DMS153 treated with DMSO at 0.1 percent for 48 hours (cell line): ENCODE measurements at regions not wholly inside any gene's neighbourhood (a gene's known extent, or its start where the extent isn't known, plus 50 kb on each side); places are given as distances from the start of the nearest gene placed in this dataset.
"Not testable (repeated sequence)": the region's sequence is repeated elsewhere in the genome, so short reads cannot be mapped to it uniquely, and the experiment has no call there.

Experiments used
- DNase-seq: peaks from one replicate; lab custom pipeline; 2025; ENCODE audit not compliant: unreplicated experiment; lab: John Stamatoyannopoulos, UW

DNA sequence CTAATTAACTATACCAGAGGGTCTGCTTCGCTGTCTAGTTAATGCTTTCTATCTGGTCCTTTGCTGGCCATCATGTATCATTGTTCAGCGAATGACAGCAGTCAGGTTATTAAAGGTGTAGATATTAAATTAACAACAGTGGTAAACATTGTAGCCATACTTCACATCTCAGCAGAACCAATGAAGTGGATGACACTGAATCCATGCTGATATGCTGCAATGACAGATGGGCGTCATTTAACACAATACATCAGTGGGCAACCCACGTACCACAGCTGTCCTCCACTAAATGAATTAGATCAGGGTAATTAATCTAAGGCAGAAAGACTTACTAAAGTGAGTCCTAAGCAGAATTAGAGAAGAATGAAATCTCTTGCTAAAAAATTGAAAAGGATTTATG lies 767.2 kb downstream of the NXPH1 start:
- no peak for DNase-seq

DNA sequence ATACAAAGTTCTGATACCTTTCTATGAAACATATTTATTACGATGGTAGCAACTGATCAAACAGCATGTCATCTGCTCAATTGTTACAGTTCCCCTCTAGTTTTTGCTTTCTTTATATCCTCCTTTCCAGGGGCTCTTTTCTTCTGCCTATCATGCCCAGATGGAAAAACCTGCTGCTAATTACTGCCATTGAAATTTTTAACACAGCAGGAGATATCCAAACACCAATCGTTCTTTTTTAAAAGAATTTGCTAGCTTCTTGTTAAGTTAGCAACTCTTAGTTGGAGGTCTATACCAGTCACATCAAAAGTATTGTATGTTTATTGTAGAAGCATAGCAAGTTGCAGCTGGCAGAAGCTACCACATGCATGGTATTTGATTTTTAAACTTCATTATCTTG lies 768.5 kb downstream of the NXPH1 start:
- DNase-seq, result no peak

GRCh38 chr7:9204571-9204970 lies 771.2 kb downstream of the NXPH1 start:
- no peak for DNase-seq

DNA sequence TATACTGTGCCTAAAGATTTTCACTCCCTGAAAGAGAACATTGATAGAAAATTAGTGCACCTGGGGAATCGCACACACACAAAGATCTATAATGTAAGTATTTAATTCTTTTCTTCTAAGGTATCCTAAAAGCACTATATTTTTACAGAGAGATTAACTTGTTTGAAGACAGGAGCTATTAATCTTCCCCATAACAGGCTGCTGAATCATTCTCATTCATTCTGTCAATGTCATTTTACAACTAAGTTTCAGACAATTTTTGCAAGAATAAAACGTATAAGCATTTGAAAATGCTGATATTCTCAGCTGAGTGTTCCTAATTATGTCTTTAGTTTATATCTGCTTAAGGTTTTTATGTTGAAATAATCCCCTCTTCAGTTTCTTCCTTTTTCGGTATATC lies 776.7 kb downstream of the NXPH1 start:
- no peak for DNase-seq

DNA sequence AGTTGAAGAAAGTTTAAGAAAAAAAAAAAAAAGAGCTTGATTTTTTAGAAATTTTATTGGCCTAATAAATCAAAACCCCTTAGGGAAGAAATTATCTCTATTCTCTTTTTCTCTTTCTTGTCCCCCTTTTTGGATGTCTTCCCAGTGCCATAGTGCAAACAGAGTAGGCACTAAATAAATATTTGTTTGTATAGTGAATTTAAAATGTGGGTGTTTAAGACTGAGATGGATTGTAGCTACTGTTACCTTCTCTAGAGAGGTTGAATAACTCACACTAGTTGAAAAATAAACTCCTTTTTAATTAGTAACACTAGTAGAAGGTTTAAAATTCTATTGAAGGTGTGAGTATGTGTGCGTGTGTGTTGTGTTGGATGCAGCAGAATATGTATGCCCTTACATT lies 783.8 kb downstream of the NXPH1 start:
- DNase-seq, result peak; percentile 27

DNA sequence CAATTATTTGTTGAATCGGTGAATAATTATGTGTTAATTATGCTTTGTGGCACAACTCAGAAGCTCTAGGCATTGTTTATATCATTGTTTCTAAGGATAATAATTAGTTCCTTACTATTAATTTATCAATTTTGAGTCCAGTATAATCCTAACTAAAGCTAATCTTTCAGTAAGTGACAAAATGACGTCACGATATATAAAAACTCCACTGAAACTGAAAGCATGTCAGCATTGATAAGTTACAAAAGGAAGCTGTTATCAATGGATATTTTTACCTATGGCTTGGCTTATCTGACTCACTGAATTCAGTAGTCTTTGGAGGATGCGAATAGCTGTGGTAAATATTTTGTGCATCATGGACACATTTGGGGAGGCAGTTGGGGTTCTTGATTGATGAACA lies 793.1 kb downstream of the NXPH1 start:
- no peak for DNase-seq

DNA sequence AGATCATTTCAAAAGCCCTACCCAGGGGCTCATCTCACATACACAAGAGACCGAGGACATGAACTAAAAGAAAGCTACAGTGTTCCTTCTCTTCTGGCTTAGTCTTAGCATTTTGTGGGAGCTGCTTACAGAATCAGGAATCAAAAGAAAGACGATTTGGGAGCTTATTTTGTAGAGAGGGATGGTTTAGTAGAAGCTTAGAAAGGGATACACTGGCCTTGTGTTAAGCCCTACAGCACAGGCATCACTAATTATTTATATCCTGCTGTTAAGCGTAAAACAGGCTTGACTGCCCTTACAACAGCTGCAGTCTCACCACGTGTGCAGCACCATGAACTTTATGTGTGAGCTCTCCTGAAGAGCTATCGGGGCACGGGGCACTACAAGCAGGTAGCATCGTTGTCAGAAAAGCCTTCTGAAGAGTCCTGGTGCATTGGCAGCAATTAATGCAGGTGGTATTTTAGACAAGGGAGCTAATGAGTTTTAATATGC lies 798.3 kb downstream of the NXPH1 start:
- peak; percentile 48 for DNase-seq

DNA sequence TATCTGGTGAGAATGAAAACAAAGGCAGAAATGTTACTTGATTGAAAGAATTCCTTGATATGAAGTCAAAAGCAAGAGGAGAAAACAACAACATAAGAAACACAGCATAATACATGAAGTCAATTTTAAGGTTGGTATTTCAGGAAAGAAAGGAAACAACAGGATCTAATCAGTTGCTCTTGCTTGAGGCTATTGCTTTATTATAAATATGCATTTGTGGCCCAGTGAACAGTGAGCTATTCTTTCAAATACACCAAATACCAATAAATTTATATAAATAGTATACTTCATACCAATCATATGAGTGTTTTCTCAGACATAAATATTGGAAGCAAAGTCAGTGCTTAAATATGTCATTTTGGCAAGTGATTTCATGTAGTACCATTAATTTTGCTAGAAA lies 806.6 kb downstream of the NXPH1 start:
- no peak for DNase-seq

DNA sequence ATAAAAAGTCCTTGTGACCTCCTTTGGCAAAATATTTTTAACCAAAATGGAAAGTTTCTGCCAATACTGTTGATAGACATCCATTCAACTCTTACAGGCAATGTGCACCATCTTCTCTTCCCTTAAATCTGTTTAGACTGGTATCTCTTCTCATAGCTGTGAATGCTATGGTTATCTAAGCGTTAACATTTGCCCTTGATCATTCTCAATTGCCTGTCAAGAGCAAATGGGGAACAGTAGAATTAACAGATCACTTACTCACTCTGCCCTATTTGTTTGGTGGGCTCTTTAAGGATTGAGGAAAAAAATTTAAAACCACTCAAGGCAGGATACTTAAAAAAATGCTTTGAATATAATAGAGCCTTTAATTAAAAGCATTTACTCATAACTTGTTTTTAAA lies 808.4 kb downstream of the NXPH1 start:
- no peak for DNase-seq

DNA sequence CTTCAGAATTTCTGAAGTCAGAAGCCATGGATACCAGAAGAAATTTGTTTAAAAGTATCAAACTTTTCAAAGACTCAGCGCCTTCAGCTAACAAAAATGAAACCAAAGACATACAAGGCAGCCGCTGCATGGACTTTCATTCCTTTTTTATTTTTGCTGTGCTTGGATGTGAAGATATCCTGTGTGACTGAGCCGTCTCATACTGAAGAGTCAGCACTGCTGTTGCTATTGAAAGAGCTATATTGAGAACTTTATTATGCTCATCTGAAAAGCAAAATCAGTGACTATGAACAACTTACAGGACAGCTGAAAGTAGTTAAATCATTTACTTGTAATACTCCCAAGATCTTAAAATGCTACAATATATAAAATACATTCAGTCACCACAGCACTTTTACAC lies 809.2 kb downstream of the NXPH1 start:
- DNase-seq, result no peak

DNA sequence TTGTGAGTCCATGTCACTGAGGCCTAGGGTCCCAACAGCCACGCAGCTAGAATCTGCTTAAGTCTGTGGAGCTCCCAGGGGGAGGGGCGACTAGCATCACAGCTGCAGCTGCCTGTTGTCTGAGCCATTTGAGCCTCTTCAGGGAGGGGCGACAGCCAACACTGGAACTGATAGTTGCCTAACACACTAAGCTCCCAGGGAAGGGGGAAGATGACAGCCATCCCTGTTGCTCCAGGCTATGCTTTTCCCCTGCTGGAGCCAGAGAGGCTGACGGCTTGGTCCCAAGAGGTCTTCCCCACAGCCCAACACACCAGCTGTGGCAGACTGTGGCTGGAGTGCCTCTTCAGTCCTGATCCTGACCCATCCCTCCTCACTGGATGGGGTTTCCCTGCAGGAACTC lies 817.5 kb downstream of the NXPH1 start:
- DNase-seq, result no peak

DNA sequence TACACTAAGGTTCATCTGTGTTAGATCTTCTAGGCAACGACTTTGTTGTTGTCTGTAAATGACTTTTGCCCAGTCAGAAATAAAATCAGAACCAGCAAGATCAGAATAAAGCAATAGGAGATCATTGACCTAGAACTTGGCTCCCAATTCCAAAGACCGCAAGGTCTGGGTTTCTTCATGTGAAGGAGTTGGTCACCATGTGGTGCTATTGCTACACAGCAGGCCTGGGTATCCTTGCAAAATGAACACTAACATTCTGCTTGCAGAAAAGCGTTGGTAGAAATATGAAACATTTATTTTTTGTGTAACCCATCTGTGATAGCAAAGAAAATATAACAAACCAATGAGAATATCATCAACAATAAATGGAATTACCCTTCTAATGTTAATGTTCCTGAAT lies 831.0 kb downstream of the NXPH1 start:
- no peak for DNase-seq

DNA sequence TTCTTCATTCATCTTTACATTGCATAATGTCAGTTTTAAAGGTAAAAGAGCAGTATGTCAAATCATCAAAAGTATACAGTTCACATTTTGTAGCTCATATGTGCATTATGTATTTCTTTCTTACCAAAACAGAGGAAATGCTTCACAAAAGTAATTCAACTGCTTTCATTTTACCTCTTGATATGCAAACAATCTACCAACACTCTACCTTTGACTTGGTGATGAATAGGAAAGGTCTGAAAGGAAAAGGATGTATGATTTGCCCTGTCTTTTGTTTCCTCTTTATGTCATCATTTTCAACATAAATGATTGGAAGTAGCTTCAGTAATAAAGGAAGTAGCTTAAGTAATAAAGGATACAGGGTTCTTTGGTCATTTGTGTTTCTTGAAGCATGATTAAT lies 846.7 kb downstream of the NXPH1 start:
- DNase-seq, result no peak

- DNase-seq, result no peak
Measured at GRCh38 chr7:9283246-9283645, 849.8 kb downstream of the NXPH1 start.

- no peak for DNase-seq
Measured at GRCh38 chr7:9302436-9302835, 869.0 kb downstream of the NXPH1 start.

DNA sequence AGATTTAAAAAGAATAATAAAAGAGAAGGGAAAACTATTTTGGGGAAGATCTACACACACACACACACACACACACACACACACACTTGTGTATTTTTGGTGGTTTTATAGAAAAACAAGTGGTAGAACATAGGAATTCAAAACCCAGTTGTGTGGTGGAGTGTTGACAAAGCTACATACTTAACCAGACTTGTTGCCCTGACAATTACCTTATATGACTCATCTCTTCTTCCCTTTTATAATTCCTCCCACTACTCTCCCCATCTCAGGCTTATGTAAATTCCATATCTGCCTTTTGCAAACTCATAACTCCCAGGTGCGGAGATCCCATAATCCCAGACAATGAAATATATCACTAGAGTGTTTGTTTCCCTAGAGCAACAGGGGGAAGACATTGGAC lies 873.7 kb downstream of the NXPH1 start:
- peak; percentile 19 for DNase-seq

GRCh38 chr7:9324513-9324912 lies 891.1 kb downstream of the NXPH1 start:
- no peak for DNase-seq

DNA sequence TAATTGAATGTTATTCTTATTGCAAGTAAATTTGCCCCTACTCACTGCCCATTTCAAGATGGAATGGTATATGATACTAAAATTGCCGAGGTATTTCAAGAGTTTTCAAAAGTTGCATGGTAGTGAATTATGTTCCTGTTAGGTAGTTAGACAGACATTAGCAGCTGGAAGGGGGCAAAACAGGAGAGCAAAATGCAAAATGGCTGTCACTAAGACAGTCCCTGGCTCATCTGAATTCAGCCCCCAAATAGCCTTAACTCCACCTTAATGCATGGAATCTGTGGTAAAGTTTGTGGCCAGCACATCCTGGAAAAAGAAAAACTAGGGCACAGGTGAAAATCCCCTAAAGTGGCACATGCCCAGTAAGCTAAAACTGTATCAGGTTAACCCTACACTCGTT lies 894.9 kb downstream of the NXPH1 start:
- no peak for DNase-seq

DNA sequence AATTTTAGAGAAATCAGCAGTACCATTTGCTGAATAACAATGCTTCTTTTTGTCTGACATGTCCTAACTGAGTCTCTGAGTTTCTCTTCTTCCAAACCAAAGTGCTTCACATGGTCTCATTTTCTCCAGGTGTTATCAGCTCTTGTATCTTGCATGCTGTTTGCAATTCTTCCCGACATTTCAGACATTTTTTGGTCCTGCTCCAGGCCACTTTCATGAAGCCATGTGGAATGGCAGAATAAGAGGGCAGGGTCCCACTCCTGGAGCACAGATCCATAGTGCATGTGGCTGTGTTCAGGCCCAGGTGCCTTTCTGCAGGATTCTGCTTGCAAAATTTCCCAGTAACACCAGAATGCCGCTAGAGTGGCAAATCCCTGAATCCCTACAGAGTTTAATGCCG lies 916.2 kb downstream of the NXPH1 start:
- no peak for DNase-seq

DNA sequence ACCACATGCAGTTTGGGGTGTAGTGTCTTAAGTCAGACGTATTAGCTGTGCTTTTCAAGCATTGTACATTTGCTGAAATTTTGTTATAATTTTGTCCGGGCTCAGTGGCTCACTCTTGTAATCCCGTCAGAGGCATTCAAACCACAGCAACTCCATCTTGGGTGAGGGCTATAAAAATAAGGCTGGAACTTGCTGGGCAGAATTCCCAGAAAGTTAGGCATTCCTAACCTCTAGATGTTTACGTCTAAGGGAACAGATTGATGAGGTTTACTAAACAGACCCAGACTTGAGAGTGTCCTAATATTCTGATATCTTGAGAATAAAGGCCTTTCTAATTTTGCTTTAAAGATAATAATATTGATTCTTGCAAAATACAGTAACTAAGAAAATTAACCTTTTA lies 957.8 kb downstream of the NXPH1 start:
- DNase-seq, result no peak

- no peak for DNase-seq
Measured at GRCh38 chr7:9391984-9392383, 958.6 kb downstream of the NXPH1 start.

GRCh38 chr7:9404386-9404785 lies 971.0 kb downstream of the NXPH1 start:
- DNase-seq, result not testable (repeated sequence)

- no peak for DNase-seq
Measured at GRCh38 chr7:9407816-9408215, 974.4 kb downstream of the NXPH1 start.

- DNase-seq, result no peak
Measured at GRCh38 chr7:9453521-9453920, 1020.1 kb downstream of the NXPH1 start.
